ENCODE measurements at regions not wholly inside any gene's neighbourhood (a gene's known extent, or its start where the extent isn't known, plus 50 kb on each side); places are given as distances from the start of the nearest gene placed in this dataset.

DNA sequence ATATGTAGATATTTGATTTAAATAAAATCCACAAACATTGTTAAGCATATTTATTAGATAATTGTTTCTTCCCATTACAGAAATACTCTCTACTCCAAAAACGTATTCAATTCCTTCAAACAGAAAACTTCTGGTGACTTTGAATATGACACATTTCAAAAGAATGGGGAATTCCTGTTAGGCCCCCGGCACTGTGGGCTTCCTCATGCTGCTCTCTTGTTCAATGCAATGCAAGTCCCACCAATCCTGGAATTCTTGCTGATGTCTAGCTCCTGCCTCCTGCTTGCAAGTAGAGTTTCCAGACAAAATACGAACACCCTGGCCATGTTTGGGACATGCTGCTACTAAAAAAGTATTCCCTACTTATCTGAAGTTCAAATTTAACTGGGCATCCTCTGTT lies 544.1 kb downstream of the QKI start:
- TF ChIP-seq, protein P1, sequence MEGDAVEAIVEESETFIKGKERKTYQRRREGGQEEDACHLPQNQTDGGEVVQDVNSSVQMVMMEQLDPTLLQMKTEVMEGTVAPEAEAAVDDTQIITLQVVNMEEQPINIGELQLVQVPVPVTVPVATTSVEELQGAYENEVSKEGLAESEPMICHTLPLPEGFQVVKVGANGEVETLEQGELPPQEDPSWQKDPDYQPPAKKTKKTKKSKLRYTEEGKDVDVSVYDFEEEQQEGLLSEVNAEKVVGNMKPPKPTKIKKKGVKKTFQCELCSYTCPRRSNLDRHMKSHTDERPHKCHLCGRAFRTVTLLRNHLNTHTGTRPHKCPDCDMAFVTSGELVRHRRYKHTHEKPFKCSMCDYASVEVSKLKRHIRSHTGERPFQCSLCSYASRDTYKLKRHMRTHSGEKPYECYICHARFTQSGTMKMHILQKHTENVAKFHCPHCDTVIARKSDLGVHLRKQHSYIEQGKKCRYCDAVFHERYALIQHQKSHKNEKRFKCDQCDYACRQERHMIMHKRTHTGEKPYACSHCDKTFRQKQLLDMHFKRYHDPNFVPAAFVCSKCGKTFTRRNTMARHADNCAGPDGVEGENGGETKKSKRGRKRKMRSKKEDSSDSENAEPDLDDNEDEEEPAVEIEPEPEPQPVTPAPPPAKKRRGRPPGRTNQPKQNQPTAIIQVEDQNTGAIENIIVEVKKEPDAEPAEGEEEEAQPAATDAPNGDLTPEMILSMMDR (IDR thresholded peaks at IDR 0.05; ENCODE audit: control insufficient read depth, extremely low read depth, insufficient read depth): no peak
- DNase-seq (ENCODE audit: low read depth): no peak
- H3K4me3 ChIP-seq (ENCODE audit: low read depth, low read length): no peak overlapping the region

DNA sequence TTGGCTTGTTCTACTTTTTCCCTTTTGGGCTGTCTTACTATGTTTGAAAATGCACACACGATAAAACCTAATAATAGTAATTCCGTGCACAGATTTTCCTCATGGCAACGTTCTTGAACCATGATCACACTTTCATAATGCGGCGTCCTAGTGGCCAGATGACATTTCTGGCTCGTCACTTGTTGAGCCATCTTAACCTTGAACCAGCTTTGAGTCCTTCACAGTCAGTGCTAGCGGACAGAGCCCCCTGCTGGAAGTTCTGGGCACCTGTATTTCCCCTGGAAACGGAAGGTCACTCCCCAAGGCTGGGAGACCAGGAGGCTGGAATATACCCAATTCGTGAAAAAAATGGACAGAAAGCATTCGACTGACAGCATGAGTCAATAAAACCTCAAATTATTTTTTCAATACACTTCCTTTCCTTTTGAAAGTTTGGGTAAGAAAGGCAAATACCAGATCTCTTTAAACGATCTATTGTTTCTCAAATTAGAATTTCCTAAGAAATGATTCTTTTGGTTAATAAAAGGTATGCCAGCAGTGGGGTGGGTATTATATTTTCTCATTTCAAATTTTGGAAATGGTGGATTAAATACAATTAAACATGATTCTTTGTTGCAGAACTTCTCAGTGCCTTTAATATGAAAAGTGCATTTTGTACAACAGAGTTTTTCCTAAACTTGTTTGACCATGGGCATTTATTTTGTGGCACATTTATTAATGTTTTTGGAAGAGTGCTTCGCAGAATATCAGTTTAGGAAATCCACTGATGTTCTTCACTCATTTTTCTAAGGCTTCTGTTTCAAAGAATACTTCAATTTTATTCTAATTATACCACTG lies 542.3 kb downstream of the QKI start:
- DNase-seq (ENCODE audit: low read depth): peak; percentile 42

DNA sequence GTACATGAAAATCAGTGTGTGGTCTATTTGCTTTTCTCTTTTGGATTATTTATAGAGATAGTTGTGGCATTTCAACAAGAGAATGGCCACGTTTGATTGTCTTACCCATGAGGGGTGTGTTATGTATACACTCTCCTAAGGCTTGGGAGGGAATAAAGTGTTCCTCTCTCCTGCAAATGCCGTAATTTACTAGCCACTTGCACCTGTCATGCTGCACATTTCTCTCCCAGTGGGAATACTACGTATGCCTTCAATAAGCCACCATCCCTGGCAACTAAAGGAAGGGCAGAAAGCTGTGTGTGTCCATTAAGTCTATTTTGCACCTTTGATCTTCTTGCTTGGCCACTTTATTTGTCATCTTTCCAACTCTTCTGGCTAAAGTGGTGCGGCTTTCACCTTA lies 541.2 kb downstream of the QKI start:
- no peak for DNase-seq (ENCODE audit: low read depth)
- no peak overlapping the region for H3K4me3 ChIP-seq (ENCODE audit: low read depth, low read length)
- TF ChIP-seq, protein P1 (IDR thresholded peaks at IDR 0.05; ENCODE audit: control insufficient read depth, extremely low read depth, insufficient read depth): no peak

More for the DNA sequence above, 542.3 kb downstream of the QKI start:
- TF ChIP-seq, protein P1 (IDR thresholded peaks at IDR 0.05; ENCODE audit: control insufficient read depth, extremely low read depth, insufficient read depth): peak; percentile 76
- no peak overlapping the region for H3K4me3 ChIP-seq (ENCODE audit: low read depth, low read length)

DNA sequence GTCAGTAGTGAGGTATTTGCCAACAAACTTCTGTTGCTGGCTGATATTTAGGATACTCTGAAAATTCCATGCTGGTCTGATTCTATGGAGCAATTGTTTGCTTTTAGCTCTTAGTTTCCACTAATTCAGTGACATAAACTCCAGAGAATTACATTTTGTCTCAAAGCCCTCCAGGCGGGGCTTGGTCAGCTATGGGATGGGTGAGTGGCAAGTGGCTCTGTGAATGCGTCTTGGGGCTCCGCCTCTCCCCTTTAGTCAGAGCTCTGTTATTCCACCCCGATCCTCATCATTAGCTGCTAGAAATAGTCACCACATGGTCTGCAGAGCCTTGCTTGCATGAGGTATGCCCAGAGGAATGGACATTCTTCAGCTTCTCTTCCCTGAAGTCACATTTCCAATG lies 540.6 kb downstream of the QKI start:
- no peak for DNase-seq (ENCODE audit: low read depth)

DNA sequence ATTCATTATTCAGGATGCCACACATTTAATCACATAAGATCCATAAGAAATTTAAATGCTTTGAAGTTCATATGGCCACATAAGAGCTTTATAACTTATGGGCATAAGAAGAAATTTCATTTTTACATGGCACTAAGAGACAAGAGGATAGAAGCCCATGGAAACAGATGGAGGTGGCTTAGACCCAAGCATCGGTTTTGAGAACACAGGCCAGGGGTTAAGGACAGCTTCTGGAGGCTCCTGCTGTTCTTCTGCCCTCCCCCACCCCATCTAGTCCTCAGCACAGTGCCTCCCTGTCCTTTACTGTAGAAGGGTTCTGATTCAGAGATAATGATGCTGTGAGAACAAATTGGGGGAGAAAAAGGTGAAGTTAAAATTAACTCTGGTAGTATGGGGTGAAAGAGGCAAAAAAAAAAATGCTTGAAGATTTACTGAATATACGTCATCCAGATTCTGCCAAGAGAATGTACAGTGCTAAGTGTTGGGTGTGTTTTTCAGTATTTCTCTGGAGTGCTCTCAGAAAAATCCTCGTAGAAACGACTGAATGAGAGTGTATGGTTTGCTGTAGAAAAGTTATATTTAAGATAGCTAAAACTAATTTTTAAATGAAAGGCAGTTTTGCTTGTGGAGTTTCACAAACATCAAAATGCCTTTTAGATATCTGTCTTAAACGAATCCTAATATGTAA lies 539.7 kb downstream of the QKI start:
- DNase-seq (ENCODE audit: low read depth): no peak
- TF ChIP-seq, protein P1 (IDR thresholded peaks at IDR 0.05; ENCODE audit: control insufficient read depth, extremely low read depth, insufficient read depth): no peak
- no peak overlapping the region for H3K4me3 ChIP-seq (ENCODE audit: low read depth, low read length)

More for the DNA sequence above, 540.6 kb downstream of the QKI start:
- no peak overlapping the region for H3K4me3 ChIP-seq (ENCODE audit: low read depth, low read length)
- TF ChIP-seq, protein P1 (IDR thresholded peaks at IDR 0.05; ENCODE audit: control insufficient read depth, extremely low read depth, insufficient read depth): no peak

DNA sequence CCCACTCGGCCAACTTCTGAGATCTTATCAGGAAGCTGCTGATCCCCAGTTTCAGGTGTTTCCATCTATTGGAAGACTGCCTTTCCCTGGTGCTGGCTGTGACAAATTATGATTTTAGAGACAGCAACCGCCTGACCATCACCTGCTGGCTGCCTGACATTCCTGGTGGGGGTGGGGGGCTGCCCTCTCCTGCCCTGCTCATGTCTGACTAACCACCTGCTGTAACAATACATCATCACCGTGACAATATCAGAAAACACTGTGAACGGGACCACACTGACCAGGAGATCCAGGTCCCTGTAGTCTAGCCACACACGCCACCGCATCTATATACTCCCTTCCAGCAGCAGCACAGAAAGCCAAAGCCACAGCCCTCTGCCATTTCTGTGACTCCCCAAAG lies 537.5 kb downstream of the QKI start:
- H3K4me3 ChIP-seq (ENCODE audit: low read depth, low read length): no peak overlapping the region
- TF ChIP-seq, protein P1 (IDR thresholded peaks at IDR 0.05; ENCODE audit: control insufficient read depth, extremely low read depth, insufficient read depth): no peak
- no peak for DNase-seq (ENCODE audit: low read depth)
